ENCODE measurements at regions not wholly inside any gene's neighbourhood (a gene's known extent, or its start where the extent isn't known, plus 50 kb on each side); places are given as distances from the start of the nearest gene placed in this dataset.

DNA sequence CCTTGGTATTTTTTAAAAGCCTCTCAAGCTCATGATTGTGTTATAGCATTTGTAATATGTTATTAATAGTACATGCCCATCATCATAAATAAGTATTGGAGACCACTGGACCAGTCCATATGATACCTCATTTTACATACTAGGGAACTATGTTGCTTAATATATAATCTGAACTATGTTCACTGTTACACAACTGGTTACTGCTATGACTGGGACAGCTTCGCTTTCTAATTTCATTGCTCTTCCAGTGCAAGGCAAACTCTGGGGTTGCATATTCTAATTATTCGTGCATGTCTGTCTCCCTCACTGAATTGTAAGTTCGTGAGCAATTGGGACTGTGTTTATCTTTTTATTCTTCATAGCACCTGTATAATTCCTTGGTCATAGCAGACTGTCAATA lies 330.5 kb downstream of the RAPGEF2 start (continued):
- TF ChIP-seq RFX5 (IDR thresholded peaks at IDR 0.05; ENCODE audit: borderline replicate concordance, low read depth, low read length) (no peak), JUND (IDR thresholded peaks at IDR 0.05; ENCODE audit: low read length) (no peak)

Measured in H1 (cell line).